ENCODE measurements at regions not wholly inside any gene's neighbourhood (a gene's known extent, or its start where the extent isn't known, plus 50 kb on each side); places are given as distances from the start of the nearest gene placed in this dataset.
A peak's percentile ranks its signal among the peaks of the same experiment; 100 is the strongest.
"Not testable (repeated sequence)": the region's sequence is repeated elsewhere in the genome, so short reads cannot be mapped to it uniquely, and the experiment has no call there.

DNA sequence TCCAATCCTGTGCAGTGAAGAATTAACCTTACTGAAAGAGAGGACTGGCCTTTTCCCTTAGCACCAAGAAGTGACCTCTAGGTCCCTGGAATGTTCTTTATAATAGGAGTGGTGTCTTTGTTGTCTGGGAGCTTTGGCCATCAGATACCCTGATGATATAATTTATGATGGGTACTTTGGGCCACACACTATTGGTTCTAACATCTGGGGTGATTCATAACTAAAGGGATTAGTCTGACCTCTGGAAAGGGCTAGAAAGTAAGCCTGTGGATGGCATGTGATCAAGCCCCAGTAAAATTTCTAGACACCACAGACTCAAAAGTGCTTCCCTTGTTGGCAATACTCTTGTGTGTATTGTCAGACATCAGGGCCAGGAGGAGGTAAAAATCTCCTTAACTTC is 891.2 kb downstream of the KCNA4 start:
- ATAC-seq (ENCODE audit: low read depth in 2 of 2) (no peak), DNase-seq (no peak)
- H3K27me3 Mint-ChIP-seq: no peaks in the 10 kb centered on the region
- no peaks in the 10 kb centered on the region for H3K36me3 Mint-ChIP-seq
- no peaks in the 10 kb centered on the region for H3K4me1 Mint-ChIP-seq
- no peak overlapping the region for H3K4me3 Mint-ChIP-seq
- peaks cover 0 to 4% (median 0%) of the 10 kb centered on the region in 7 donors for H3K9me3 Mint-ChIP-seq
- no peak overlapping the region for H3K27ac Mint-ChIP-seq

DNA sequence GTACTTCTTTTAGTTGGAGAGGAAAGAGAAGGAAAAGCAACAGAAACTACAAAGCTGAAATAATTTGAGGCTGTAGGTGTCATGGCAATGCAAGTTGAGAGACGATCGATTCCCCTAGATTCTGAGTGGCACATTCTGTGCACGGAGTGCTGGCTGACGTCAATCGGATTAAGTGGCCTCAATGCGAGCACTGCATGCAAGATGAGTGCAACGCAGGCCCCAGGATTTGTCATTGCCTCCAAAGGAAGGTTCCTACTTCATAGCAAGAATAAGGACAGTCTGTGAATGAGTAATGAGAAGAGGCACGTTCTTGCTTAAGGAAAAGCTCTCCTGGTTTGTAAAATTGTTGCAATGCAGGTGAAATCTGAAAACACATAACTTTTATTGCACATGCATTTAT is 892.4 kb downstream of the KCNA4 start:
- Mint-ChIP-seq H3K27ac (no peak overlapping the region), H3K27me3 (no peaks in the 10 kb centered on the region), H3K36me3 (no peaks in the 10 kb centered on the region), H3K9me3 (peaks cover 0 to 4% (median 0%) of the 10 kb centered on the region in 7 donors), H3K4me1 (no peaks in the 10 kb centered on the region), H3K4me3 (no peak overlapping the region)
- DNase-seq: no peak
- ATAC-seq (ENCODE audit: low read depth in 2 of 2): no peak

DNA sequence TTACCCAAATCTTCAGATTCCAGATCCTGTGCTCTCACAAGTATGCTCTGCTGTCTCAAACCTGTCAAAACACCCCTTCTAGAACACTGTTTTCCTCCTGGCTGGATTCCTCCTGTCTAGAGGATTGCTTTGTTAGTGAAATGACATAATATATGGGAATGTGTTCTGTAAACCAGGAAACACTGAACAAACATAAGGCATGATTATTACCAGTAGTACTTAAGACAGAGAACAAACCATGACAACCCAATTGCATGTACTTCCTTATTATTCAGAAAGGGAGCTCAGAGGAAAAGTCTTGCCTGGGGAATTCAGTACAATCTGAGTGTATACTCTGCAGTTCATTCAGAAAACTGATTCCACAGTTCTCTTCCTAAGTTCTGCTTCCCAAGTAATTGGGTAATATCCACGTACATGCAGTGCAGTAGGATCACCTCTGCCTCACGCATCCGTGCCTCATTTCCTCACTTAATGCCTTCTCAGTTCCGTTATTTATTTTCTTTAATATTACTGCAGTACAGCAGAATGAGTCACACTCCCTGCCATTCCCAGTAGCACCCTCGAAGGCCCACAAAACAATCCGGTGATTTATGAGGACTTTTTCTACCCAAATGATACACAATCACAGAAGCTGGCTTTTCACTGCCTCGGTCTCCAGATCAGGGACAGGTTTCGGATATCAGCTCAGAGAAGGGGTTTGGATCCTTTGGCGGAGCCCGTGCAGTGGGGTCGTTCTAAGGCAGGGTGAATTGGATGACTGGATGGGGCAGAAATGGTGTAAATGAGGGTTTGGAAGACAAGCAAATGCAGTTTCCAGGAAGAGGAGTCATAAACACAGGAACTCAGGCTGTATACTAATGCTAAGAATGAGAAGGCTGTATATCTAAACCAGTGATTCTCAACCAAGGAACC is 896.9 kb downstream of the KCNA4 start:
- Mint-ChIP-seq H3K9me3 (peaks cover 0 to 9% (median 3%) of the 10 kb centered on the region in 7 donors), H3K36me3 (no peaks in the 10 kb centered on the region), H3K27me3 (no peaks in the 10 kb centered on the region), H3K4me3 (no peak overlapping the region), H3K27ac (no peak overlapping the region), H3K4me1 (no peaks in the 10 kb centered on the region)
- ATAC-seq (ENCODE audit: low read depth in 2 of 2): no peak
- no peak for DNase-seq

DNA sequence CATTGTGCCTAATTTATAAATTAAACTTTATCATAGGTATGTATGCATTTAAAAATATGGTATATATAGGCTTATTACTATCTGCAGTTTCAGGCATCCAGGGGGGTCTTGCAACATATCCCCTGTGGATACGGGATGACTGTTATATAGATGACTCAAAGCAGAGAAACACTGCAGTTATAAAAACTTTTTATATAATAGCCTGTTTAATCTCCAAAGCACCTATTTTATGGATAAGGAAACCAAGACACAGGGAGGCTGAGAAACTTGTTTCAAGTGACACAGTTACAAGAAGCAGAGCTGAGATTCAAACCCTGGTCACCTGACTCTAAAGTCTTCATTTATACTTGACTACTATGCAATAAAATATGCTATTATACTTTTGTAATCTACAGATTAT is 897.7 kb downstream of the KCNA4 start:
- no peak for DNase-seq
- H3K36me3 Mint-ChIP-seq: no peaks in the 10 kb centered on the region
- H3K27me3 Mint-ChIP-seq: no peaks in the 10 kb centered on the region
- no peaks in the 10 kb centered on the region for H3K4me1 Mint-ChIP-seq
- ATAC-seq (ENCODE audit: low read depth in 2 of 2): no peak
- H3K9me3 Mint-ChIP-seq: peaks cover 0 to 9% (median 3%) of the 10 kb centered on the region in 7 donors
- H3K27ac Mint-ChIP-seq: no peak overlapping the region
- H3K4me3 Mint-ChIP-seq: no peak overlapping the region

DNA sequence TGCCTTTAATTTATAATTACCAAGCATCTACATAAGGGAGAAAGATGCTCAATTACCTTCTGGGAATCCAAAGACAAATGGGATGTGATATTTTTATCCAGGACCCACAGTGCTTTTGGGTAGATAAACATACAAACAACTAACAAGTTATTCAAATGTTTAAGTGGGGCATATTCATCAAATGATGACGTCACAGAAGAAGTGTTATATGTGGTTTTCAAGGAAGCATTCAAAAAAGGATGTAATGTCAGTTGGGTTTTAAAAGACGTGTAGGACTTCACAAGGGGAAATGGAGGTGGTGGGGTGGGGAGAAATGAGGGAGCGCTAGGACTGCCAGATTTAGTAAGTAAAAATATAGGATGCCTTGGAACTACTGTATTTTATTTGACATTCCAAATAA is 915.9 kb downstream of the KCNA4 start:
- Mint-ChIP-seq H3K36me3 (no peaks in the 10 kb centered on the region), H3K4me1 (no peaks in the 10 kb centered on the region)
- ATAC-seq (ENCODE audit: low read depth in 2 of 2): no peak

DNA sequence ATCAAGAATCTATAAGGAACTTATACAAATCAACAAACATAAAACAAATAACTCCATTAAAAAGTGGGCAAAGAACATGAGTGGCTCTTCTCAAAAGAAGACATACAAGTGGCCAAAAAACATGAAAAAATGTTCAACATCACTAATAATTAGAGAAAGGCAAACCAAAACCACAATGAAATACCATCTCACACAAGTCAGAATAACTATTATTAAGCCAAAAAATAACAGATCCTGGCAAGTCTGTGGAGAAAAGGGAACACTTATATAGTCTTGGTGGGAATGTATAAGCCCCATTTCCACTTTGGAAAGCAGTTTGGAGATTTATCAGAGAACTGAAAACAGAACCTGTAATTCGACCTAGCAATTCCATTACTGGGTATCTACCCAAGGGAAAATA is 921.0 kb downstream of the KCNA4 start:
- ATAC-seq (ENCODE audit: low read depth in 2 of 2): no peak

More for the DNA sequence above, 915.9 kb downstream of the KCNA4 start:
- Mint-ChIP-seq H3K4me3 (no peak overlapping the region), H3K27ac (no peak overlapping the region), H3K9me3 (peaks cover 6 to 33% (median 10%) of the 10 kb centered on the region in 7 donors), H3K27me3 (no peaks in the 10 kb centered on the region)
- no peak for DNase-seq

DNA sequence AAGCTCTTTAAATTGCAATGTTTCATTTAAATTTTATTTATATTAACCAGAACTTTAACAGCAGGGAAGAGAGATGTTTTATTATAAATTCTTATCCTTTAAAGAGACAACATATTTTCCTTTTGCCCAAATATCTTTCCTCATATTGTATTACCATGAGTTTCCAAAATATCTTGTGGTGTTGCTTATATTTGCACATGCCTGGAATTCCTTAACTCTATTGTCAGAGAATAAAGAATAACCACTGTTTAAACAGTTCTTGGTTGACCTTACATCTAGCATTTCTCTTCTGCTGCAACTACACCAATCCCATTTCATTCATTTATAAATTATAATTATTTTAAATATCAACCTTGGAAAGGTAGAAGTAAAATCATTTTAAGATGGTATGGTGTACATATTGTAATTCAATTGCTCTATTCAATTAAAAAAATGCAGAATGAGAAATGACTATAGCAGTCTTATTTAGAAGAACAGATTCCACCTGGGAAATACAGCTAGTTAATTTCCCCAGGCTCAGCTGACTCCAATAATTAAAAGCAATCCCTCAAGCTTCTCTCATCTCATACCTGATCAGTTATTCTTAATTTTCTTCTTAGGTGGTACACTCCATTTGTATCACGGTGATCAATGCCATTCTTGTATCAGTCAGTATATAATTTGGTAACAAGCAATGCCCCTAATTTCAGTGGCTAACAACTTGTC is 923.3 kb downstream of the KCNA4 start:
- Mint-ChIP-seq H3K36me3 (no peaks in the 10 kb centered on the region), H3K4me3 (no peak overlapping the region), H3K27ac (no peak overlapping the region), H3K4me1 (no peaks in the 10 kb centered on the region), H3K27me3 (no peaks in the 10 kb centered on the region), H3K9me3 (peaks cover 0 to 12% (median 3%) of the 10 kb centered on the region in 7 donors)
- DNase-seq (no peak), ATAC-seq (ENCODE audit: low read depth in 2 of 2) (no peak)

More for the DNA sequence above, 921.0 kb downstream of the KCNA4 start:
- Mint-ChIP-seq H3K9me3 (peaks cover 0 to 12% (median 4%) of the 10 kb centered on the region in 7 donors), H3K4me3 (no peak overlapping the region), H3K27ac (no peak overlapping the region), H3K36me3 (no peaks in the 10 kb centered on the region), H3K4me1 (no peaks in the 10 kb centered on the region), H3K27me3 (no peaks in the 10 kb centered on the region)
- DNase-seq: no peak

DNA sequence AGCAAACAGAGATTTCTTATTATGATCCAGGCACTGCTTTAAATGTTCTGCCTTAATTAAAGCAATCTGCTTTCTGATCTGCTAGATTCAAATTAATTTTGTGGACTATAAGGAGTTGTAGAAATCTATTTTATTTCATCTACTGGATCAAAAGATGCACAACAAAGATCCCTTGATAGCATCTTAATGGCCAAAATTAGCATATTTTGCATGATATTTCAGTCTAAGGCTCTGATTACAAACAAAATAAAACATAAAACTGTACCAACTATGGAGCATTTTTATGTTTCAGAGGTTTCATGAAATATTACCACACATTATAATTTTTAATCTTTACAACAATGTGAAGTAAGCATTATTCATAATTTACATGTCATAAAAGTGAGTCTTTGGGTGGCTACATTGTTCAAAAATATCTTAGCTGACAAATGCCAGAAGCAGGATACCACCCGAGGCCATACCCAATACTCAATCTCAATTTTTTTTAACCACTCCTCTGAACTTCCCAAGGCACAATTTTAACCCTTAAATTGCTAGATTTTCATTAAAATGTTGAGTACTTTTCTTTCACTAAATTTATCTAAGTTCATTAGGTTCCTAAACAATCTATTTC is 929.5 kb downstream of the KCNA4 start:
- H3K9me3 Mint-ChIP-seq: peaks cover 0 to 14% (median 7%) of the 10 kb centered on the region in 7 donors
- no peak overlapping the region for H3K27ac Mint-ChIP-seq
- no peak overlapping the region for H3K4me3 Mint-ChIP-seq
- H3K4me1 Mint-ChIP-seq: no peaks in the 10 kb centered on the region
- no peaks in the 10 kb centered on the region for H3K27me3 Mint-ChIP-seq
- DNase-seq: no peak
- H3K36me3 Mint-ChIP-seq: no peaks in the 10 kb centered on the region
- no peak for ATAC-seq (ENCODE audit: low read depth in 2 of 2)

DNA sequence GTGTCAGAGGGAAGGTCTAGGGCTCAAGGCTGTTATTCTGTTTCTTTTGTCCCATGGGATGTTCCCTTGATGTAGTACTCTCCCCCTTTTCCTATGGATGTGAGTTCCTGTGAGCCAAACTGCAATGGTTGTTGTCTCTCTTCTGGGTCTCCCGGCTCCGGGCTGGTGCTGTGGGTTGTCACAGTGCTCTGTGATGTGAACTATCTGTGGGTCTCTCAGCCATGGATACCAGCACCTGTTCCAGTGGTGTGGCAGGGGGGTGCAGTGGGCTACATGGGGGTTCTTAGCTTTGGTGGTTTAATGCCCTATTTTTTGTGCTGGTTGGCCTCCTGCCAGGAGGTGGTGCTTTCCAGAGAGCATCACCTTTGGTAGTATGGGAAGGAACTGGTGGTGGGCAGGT is 941.1 kb downstream of the KCNA4 start:
- H3K4me3 Mint-ChIP-seq: no peak overlapping the region
- DNase-seq (no peak), ATAC-seq (ENCODE audit: low read depth in 2 of 2) (no peak)
- H3K27ac Mint-ChIP-seq: no peak overlapping the region
- H3K27me3 Mint-ChIP-seq: no peaks in the 10 kb centered on the region
- peaks cover 7 to 59% (median 22%) of the 10 kb centered on the region in 7 donors for H3K9me3 Mint-ChIP-seq
- H3K36me3 Mint-ChIP-seq: no peaks in the 10 kb centered on the region
- no peaks in the 10 kb centered on the region for H3K4me1 Mint-ChIP-seq

DNA sequence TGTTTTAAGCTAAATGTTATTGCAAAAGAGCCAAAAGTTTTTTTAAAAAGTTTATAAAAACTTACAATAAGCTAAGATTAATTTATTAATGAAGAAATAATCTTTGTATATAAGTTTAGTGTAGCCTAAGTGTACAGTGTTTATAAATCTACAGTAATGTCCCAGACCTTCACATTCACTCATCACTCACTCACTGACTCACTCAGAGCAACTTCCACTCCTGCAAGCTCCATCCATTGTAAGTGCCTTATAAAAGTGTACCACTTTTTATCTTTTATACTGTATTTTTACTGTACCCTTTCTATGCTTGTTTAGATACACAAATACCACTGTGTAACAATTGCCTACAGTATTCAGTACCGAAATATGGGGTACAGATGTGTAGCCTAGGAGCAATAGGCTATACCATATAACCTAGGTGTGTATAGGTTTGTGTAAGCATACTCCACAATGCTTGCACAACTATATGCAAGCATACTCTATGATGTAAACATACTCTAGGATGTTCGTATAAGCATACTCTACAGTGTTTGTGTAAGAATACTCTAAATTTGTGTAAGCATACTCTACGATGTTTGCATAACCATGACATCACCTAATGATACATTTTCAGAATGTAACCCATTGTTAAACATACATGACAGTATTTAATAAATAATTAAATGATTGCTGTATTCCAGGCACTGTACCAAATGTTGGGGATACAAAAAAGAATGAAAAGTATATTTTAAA is 953.0 kb downstream of the KCNA4 start:
- Mint-ChIP-seq H3K4me3 (no peak overlapping the region), H3K36me3 (no peaks in the 10 kb centered on the region), H3K27me3 (no peaks in the 10 kb centered on the region), H3K27ac (no peak overlapping the region), H3K4me1 (no peaks in the 10 kb centered on the region), H3K9me3 (peaks cover 0 to 10% (median 4%) of the 10 kb centered on the region in 7 donors)
- DNase-seq: no peak
- ATAC-seq (ENCODE audit: low read depth in 2 of 2): no peak

DNA sequence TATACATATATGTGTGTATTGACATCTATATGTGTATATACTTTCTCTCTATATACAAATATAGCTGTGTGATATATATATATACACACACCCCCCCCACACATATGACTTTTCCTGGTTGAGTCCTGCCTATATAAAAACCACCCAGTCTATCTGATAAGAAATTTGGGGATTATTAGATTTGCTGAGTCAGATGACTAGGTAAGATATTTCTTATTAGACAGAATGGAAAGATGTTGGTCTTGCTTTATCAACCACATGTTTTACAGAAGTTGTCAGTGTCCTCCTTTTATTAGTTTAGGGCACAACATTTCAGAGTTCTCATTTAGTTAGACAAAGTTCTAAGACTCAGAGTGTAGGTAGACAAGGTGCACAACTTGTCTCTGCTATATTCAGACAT is 953.3 kb downstream of the METTL15 start:
- no peaks in the 10 kb centered on the region for H3K36me3 Mint-ChIP-seq
- H3K4me3 Mint-ChIP-seq: no peak overlapping the region
- DNase-seq (no peak), ATAC-seq (ENCODE audit: low read depth in 2 of 2) (no peak)
- H3K9me3 Mint-ChIP-seq: peaks cover 0 to 8% (median 6%) of the 10 kb centered on the region in 7 donors
- no peaks in the 10 kb centered on the region for H3K4me1 Mint-ChIP-seq
- no peaks in the 10 kb centered on the region for H3K27me3 Mint-ChIP-seq
- H3K27ac Mint-ChIP-seq: no peak overlapping the region

DNA sequence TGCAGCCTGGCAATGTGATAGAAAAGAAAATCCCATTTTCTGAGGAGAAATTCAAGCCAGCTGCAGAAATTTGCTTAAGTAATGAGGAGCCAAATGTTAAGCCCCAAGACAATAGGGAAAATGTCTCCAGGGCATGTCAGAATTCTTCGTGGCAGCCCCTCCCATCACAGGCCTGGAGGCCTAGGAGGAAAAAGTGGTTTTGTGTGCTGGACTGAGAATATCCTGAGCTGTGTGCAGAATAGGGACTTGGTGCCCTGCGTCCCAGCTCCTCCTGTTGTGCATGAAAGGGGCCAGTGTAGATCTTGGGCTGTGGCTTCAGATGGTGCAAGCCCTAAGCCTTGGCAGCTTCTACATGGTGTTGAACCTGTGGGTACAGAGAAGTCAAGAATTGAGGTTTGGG is 948.3 kb downstream of the METTL15 start:
- H3K4me3 Mint-ChIP-seq; H3K36me3 Mint-ChIP-seq; DNase-seq; H3K4me1 Mint-ChIP-seq; H3K27me3 Mint-ChIP-seq; H3K27ac Mint-ChIP-seq; ATAC-seq (ENCODE audit: low read depth in 2 of 2): not testable (repeated sequence)
- peaks cover 5 to 20% (median 13%) of the 10 kb centered on the region in 7 donors for H3K9me3 Mint-ChIP-seq

DNA sequence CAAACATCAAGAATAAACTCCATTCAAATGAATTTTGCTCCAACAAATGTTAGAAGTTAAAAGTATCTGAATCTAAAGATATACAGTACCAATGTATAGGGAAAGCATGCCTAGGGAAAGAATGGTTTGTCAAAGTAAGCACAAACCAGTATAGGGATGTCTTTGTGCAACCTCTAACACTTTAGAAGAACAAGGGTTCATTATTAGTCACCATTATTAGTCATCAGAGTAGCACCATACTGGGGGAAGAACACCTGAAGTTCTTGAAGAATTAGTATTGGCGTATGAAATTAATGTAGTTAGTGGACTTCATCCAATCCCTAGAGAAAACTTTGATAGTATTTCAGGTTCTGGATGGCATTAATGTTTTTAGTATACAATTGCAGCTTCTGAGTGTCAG is 943.7 kb downstream of the METTL15 start:
- no peaks in the 10 kb centered on the region for H3K27me3 Mint-ChIP-seq
- no peak overlapping the region for H3K4me3 Mint-ChIP-seq
- no peaks in the 10 kb centered on the region for H3K4me1 Mint-ChIP-seq
- no peak for ATAC-seq (ENCODE audit: low read depth in 2 of 2)
- H3K27ac Mint-ChIP-seq: peak overlapping the region in 1 of 6 donors; percentile 34
- no peak for DNase-seq
- H3K36me3 Mint-ChIP-seq: peaks cover 0 to 4% of the 10 kb centered on the region in 2 donors
- H3K9me3 Mint-ChIP-seq: peaks cover 9 to 21% (median 13%) of the 10 kb centered on the region in 7 donors
